ENCODE measurements at regions not wholly inside any gene's neighbourhood (a gene's known extent, or its start where the extent isn't known, plus 50 kb on each side); places are given as distances from the start of the nearest gene placed in this dataset.
"Not testable (repeated sequence)": the region's sequence is repeated elsewhere in the genome, so short reads cannot be mapped to it uniquely, and the experiment has no call there.

DNA sequence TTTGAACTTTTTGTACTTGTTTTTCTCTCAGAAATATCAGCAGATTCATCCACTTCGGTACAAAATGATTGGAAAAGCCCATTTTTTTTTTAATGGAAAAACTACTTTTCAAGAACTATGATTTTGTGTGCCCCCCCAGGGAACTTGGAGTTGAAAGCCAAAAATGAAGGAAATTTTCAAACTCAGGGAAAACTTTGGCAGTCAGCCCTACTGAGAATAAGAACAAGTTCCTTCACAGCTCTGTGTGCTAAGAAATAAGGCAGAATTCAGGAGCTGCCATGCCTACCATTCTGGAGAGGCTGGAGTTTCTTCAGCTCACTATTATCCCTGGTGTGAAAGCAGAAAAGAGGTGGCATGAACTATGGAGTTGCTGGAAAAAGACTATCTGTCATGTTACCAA is 226.0 kb upstream of the SLC35G4 start:
- DNase-seq (ENCODE audit: low read depth): no peak

DNA sequence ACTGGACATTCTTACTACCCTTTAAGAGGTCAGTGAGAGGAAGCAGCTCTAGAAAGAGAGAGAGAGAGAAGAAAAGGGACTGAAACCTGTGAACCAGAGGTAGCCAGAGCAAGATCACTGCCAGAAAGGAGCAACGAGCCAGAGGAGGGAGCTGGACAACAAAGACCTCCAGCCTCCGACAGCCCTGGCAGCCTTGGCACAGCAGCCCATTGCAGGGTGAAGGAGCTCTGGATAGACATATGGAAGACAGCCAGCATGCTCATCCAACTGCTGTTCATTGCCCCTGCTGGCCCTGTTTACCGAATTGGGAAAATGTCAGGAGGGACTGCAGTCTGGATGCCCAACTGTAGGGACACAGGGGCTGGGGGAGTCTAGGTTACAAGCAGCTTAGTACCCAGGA is 228.4 kb upstream of the SLC35G4 start:
- DNase-seq (ENCODE audit: low read depth): no peak

DNA sequence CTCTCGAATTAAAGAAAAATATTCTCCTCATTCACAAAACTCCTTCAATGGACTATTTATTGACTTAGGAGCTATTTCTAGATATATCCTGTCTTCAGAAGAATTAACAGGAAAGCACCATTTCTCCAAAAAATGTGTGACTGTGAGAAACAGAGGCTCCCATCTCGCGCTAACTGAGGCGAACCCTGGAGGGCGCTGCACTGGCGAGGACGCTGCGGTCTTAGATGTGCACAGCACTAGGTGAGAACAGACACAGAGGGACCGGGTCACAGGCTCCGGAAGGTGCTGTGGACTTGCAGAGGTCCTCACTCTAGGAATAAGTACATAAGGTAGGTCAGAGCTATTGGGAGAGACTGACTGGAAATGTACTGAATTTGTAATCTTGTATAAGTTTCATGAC is 229.7 kb upstream of the SLC35G4 start:
- DNase-seq (ENCODE audit: low read depth): no peak

DNA sequence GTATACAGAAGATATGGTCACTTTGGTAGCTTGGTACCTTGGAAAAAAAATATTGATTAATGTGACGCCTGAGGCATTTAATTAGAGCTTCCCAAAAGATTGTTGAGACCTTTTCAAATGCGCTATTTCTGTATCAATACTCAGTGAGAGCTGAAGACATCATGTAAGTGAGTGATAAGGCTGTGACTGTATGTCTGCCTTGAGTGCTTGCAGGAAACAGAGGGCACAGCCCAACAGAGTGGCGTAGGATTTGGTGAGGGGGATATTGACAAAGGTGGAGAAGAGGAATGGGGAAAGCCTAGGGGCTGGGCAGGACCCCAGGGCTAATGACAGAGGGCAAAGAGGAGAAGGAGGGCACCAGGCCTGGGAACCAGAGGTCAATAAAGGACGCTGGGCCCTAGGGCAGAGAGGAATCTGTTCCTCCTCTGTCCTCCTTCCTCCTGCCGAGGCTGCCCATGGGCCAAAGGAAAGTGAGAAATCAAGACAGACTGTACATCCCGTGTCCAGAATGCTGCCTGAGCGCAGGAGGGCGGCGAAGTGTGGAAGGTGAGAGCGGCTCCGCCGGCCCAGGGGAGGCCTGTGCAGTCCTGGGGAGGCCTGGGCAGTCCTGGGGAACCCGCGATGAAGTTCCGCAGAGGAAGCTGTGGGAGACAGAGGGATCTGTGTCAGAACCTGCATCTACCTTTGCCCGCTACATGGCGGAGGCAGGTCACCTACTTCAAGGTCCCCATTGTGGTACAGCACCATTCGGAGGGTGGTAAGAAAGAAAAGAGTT is 228.6 kb upstream of the PIEZO2 start:
- DNase-seq (ENCODE audit: low read depth): no peak

DNA sequence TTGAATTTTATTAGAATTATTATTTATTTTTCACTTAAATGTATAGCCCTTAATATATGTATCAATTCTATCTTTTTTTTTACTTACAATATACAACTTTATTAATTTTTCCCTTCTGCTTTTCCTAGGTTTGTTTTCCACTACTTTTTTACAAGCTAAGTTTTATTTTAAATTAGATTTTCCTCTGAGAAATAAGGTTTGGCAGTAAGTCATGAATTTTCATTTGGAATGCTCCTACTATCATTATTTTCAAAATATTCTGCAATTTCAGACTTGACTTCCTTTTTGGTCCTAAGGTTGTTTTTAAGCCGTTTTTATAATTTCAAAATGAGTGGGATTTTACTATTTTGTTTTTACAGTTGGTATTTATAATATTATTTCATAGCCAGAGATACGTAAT is 222.8 kb upstream of the PIEZO2 start:
- DNase-seq (ENCODE audit: low read depth): no peak

DNA sequence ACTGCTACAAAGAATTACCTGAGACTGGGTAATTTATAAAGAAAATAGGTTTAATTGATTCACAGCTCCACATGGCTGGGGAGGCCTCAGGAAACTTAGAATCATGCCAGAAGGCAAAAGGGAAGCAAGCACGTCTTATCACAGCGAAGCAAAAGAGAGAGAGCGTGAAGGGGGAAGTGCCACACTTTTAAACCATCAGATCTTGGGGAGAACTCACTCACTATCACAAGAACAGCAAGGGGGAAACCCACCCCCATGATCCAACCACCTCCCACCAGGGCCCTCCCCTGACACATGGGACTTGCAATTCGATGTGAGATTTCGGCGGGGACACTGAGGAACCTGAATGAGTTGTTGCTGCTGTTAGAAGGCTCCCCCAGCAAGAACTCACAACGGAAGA is 220.2 kb upstream of the PIEZO2 start:
- DNase-seq (ENCODE audit: low read depth): no peak

DNA sequence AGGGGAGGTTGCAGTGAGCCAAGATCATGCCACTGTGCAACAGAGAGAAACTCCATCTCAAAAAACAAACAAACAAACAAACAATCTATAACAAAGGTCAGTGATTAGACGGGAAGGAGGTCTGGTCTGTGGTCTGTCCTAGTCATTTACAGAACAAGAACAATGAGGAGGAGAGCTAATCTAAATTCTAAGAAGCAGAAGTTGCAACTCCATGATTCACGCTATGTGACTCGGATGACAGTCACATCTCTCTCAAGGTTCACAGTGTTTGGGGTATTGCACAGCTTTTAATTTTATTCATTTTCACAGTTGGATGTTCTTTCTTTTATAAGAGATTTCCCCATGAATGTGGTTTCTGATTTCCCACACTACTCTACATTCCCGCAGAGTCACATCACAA is 218.7 kb upstream of the PIEZO2 start:
- peak; percentile 36 for DNase-seq (ENCODE audit: low read depth)

DNA sequence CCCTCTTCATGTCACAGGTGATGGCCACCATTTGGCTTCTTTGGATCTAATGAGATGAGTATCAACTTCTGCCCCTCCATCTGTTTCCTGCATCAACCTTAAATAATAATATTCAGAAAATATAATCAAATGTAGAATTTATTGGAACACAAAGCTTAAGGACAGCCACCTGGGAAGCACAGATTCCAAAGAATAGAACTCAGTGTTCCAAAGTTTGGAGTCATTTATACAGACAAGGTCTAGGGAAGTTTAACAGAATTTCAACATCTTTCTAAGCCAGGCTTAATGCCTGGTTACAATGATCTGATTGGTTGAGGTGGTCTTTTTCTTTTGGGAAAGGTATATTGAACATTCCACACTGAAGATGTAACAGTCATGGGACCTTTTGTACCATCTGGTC is 218.0 kb upstream of the PIEZO2 start:
- DNase-seq (ENCODE audit: low read depth): no peak

DNA sequence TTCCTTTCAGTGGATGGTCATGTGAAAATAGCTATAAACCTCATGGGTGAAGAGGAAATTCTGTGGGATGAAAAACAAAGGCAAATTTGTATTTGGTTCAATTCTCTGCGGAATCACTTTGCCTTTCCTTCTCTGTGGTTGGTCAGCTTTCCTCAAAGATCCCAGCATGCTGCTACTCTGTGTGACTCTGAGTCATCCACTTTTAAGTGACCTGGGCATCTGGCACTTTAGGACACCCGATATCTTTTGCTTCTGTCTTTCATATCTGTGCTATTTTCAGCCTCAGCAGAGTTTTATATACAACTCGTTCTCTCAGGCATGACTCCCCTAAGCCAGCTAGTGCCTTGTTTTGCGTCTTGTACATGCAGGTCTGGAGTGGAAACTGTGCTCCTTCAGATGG is 217.0 kb upstream of the PIEZO2 start:
- DNase-seq (ENCODE audit: low read depth): peak; percentile 91

DNA sequence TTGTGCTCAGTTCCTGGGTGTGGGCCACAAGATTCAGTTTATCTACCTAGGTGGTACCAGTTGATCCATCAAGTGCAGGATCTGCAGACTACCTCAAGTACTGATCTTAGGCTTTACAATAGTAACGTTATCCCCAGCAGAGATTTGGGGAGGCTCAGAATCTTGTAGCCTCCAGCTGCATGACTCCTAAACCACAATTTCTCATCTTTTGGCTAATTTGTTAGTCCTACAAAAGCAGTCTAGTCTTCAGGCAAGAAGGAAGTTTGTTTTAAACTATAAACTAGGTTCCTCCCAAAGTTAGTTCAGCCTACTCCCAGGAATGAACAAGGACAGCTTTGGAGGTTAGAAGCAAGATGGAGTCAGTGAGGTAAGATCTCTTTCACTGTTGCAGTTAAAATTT is 213.5 kb upstream of the PIEZO2 start:
- DNase-seq (ENCODE audit: low read depth): peak; percentile 79

DNA sequence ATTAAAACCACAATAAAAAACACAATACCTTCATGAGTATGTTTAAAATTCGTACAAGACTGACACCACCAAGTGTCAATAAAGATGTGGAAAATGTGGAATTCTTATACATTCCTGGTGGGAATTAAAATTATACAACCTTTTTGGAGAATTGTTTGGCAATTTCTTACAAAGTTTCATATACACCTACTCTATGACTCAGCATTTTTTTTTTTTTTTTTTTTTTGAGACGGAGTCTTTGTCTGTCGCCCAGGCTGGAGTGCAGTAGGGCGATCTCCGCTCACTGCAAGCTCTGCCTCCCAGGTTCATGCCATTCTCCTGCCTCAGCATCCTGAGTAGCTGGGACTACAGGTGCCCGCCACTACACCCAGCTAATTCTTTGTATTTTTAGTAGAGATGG is 212.5 kb upstream of the PIEZO2 start:
- not testable (repeated sequence) for DNase-seq (ENCODE audit: low read depth)

DNA sequence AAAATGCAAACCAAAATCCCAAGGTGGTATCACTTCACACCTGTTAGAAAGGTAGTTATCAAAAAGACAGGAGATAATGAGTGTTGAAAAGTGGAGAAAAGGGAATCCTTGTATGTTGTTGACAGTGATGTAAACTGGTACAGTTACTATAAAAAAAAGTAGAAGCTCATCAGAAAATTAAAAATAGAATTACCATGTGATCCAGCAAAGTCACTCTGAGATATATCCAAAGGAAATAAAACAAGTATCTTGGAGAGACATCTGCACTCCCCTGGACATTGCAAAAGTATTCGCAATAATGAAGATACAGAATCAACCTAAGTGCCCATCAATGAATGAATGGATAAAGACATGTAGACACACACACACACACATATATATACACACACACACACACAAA is 208.3 kb upstream of the PIEZO2 start:
- no peak for DNase-seq (ENCODE audit: low read depth)

DNA sequence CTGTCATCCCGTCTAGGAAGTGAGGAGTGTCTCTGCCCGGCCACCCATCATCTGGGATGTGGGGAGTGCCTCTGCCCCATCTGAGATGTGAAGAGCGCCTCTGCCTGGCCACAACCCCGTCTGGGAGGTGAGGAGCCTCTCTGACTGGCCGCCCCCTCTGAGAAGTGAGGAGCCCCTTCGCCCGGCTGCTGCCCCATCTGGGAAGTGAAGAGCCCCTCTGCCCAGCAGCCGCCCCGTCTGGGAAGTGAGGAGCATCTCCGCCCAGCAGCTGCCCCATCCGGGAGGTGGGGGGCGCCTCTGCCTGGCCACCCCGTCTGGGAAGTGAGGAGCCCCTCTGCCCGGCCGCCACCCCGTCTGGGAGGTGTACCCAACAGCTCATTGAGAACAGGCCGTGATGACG is 195.2 kb upstream of the PIEZO2 start:
- not testable (repeated sequence) for DNase-seq (ENCODE audit: low read depth)

DNA sequence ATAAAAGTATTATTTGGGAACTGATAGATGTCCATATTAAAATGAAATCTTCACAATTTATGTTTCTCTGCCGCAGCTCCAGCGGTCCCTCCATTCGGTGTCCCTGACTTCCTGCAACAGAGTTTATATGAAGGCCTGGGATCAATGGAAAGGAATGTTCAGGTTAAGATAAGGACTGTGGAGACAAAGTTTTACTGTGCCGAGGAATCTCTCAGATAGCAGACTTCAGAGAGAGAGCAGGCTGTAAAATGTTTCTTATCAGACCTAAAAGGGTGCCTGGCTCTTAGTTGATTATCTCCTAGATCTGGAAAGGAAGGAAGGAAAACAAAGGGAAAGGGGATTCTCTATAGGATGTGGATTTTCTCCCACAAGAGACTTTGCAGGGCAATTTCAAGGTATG is 193.7 kb upstream of the PIEZO2 start:
- no peak for DNase-seq (ENCODE audit: low read depth)

DNA sequence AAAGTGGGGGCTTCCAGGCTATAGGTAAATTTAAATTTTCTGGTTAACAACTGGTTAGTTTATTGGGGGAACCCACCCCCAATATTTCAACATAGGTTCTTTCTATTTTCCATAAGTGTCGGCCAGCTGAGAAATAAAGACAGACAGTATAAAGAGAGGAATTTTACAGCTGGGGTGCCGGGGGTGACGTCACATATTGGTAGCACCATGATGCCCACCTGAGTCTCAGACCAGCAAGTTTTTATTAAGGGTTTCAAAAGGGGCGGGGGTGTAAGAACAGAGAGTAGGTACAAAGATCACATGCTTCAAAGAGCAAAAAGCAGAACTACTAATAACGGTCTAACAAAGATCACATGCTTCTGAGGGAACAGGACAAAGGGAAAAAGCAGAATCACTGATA is 192.7 kb upstream of the PIEZO2 start:
- DNase-seq (ENCODE audit: low read depth): not testable (repeated sequence)

DNA sequence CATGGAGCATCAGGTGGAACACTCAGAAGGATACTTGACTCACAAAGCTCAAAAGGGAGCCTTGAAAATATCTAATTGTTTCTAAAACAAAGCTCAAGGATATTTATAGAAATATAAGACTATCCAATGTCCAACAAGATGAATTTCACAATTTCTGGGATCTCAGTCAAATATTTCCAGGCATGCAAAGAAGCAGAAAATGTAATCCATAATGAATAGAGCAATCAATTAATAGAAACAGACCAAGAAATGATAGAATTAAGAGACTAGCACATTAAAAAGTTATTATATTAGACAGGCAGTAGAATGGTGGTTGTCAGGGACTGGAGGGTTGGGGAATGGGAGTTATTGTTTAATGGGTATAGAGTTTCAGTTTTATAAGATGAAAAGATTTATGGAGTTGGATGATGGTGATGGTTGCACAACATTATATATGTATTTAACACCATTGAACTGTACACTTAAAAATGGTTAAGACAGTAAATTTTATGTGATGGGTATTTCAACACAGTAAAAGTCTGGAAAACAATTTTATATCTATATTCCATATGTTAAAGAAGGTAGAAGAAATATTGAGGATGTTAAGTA is 189.9 kb upstream of the PIEZO2 start:
- no peak for DNase-seq (ENCODE audit: low read depth)

DNA sequence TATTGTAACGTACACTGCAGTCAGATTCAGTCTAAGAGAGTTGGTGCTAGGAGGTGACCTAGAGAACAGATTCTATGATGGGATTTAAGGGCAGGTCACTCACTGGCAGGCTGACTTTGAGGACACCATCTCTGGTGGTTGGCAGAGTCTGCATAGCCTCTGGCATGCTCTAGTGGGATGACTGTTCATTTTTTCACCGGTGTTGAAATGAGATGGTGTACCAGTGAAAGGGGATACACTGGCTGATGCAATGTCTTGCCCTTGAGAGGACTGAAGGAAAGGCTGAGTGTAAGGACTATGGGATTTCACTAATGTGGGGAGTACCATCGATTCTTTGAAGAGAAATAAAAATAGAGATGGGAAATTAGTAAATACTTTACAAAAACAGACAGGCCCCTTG is 186.9 kb upstream of the PIEZO2 start:
- DNase-seq (ENCODE audit: low read depth): peak; percentile 33

DNA sequence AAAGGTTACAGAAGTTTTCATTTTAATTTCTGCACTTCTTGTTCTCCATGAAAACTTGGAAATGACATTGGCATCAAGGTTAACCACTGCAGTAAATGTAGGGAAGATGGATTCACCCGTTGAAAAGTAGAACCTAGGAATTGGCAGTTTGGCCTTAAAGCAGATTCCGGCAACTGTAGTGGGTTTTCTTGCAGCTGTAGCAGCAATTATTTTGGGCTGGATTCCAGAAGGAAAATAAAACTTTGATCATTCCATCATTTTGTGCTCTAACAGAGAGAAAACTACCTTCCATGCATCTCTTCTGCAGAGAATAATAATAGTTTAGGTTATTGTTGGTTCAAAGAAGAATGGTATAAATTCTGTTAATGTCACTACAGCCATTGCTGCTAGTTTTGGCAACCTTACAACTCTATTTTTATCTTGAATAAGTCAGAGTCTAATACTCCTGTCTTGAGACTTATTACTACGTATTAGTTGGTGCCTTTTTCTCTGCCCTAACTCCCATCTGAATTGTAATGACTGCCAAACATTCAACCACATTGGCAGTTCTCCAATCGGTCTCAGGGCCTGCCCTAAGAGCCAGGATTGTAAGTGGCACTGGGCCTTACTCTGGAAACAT is 178.1 kb upstream of the PIEZO2 start:
- DNase-seq (ENCODE audit: low read depth): peak; percentile 76

DNA sequence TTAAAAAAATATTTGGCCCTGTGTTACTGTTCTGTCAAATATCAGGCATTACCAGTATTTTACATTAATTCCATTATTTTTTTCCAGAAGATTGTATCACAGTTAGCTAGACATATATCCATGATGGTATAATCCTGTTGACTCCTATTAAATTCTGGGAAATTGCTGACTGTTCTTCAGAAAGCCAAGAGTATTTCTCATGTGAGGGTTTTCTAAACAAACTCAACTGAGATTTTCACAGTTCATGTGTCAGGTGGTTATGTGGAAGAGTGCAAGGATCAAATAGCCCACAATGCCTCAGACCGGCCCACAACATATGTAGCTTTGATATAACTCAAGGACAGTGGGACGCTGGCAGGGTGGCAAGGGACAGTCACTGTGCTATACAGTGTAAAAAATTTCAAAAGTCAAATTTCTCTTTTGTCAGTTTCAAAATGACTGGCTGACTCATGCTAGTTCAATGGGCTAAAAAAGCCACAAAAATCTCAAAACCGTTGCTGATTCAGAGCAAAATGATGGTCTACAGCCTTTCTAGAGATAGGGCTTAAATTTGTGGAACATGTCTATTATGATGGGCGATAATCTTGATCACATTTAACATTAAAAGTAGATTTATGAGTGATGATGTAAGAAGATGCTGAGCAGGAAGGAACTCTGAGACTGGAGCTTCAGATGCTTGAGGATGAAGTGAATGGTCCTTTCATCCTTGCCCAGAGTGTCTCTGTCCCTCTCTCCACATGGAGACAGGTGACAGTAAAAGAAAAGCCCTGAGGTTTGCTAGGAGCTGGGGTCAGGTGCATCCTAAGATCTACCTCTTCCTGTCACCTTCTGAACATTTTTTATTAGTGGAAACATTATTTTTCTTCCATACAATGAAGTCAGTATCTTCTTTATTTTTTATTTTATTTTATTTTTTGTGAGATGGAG is 175.8 kb upstream of the PIEZO2 start:
- peak; percentile 89 for DNase-seq (ENCODE audit: low read depth)

DNA sequence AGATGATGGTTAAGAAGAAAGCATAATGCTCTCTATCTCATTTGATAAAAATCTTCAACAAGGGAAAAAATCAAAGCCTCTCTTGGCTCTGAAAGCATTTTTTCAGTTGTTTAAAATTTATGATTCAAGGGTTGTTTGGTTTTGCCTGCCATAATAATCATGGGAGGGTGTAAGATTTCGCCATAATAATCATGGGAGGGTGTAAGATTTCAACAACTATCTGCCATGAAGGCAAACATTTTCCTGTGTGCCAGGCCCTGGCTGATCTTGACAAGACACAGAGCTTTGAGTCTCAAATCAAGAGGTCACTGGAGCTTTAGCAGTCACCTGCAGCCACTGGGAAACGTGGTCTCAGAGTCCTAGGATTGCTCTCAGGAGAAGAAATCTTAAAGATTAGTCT is 175.1 kb upstream of the PIEZO2 start:
- no peak for DNase-seq (ENCODE audit: low read depth)

DNA sequence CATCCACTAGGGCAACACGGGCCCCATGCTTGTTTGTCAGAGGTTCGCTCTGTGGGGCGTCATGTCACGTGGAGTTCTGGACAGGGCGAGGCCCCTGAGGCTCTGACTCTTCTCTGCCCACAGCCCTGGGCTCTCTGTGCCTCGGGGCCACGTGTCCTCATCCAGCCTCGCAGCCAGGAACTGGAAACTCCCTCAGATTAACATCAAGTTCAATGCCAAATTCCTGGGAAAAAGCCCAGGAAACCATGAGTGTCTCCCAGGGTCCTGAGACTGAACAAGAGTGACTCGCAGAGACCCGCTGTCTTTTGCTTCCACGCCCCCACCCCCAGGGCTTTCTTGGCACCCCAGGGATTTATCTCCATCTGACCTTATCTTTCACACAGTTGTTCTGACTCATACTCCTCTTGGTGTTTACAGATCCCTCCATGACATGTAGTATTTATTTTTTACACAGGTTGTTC is 174.0 kb upstream of the PIEZO2 start:
- peak; percentile 97 for DNase-seq (ENCODE audit: low read depth)

DNA sequence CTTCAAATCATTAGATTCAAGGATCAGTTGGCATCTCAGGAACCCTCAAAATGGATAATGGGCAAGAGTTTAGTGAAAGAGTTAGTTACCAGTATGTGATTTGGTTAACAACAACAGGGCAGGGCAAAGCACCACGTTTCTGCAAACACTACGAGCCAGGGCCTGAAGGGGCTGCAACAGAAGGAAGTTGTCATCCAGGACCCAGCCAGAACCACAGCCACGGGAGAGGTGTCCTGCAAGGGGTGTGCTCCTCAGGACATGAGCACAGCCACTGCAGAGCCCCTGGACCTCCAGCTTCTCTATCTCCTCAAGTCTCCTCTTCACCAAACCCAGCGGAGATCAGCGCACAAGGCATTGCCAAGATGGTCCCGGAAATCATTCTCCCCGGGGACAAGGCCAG is 173.3 kb upstream of the PIEZO2 start:
- no peak for DNase-seq (ENCODE audit: low read depth)

Data from RPMI7951 (cell line).